GM18511 (cell line): ENCODE measurements at regions not wholly inside any gene's neighbourhood (a gene's known extent, or its start where the extent isn't known, plus 50 kb on each side); places are given as distances from the start of the nearest gene placed in this dataset.

Source experiments
- ATAC-seq: cut with Tn5 transposase; IDR thresholded peaks from one replicate; pipeline ENCODE4 v1.9.1; 2021; ENCODE audit warnings: mild to moderate bottlenecking, moderate library complexity; ENCODE audit not compliant: unreplicated experiment

DNA sequence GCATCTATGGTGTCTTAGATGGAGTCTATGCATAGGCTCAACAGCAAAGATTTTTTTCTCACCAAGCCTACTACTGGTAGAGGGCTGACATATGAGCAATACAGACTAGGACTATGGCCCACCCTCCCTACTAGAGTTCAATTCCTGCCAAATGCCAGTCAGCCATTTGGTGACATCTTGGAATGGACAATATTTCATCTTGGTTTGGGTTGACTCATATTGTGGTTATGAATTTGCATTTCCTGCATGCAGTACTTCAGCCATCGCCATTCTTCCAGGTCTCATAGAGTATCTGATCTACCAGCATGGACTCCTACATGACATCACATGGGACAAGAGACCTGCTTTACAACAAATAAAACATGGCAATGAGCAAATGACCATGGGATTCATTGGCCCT, 778.1 kb upstream of the SOX9 start:
- ATAC-seq, result no peak

DNA sequence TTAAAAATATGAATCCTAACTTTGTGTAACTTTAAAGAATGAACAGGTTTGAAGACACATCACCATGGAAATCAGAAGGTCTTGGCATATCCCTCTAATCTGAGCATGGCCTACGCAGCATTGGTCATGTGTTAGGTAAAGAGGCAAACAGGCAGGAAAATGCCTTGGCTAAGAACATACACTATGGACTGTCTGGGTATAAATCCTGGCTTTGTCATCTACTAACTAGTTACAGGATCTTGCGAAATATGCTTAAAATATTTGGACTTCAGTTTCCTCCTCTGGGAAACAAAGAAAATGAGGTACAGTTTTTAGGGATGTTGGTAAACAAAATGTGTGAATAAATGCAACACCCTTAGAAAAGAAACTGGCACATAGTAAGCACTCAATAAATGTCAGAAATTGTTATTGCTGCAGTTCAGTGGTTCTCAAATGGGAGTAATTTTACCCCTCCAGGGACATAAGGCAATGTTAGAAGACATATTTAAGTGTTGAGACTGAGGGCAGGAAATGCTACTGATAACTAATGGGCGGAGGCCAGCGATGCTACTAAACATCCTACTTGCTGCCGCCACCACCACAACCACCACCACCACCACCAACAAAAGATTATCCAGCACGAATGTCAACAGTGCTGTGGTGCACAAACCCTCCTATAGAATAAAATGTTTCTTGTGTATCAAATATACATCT, 770.8 kb upstream of the SOX9 start:
- ATAC-seq, result no peak

- ATAC-seq, result no peak
Measured at GRCh38 chr17:71360301-71360700, 760.5 kb upstream of the SOX9 start.

DNA sequence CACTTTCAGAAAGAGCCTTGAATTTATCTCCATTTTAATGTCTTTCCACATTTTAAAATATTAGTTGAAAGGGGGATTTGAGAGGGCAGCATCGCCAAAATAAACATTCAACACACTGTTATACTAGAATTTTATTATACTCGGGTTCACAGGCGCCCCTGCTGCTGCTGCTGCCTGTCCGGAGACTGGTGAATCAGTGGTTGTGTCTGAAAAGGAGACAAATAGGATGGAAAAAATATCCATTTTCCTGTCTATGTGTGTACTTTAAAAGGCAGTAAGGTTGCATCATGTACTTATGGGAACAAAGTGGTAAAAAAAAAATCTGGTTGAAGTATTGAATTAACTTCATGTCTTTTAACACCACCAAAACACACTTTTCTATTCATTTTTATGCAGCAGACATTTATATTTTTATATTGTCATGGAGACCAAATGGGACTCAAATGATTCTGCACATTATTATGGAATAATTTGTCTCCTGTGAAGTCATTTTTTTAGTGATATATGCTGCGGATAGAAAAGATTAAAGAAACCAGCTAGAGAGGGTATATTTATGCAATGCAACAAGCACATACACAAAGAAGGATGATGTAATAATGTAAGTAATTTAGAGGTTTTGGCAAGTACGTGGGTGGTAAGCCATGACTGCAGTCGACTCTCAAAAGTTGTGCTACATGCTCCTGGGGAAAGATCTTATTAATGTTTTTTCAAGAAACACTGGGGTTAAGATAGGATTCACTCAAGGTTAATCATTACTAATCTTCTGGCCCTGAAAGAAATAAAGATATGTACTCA, 759.0 kb upstream of the SOX9 start:
- ATAC-seq, result no peak

- ATAC-seq, result no peak
Measured at GRCh38 chr17:71363661-71364060, 757.2 kb upstream of the SOX9 start.

DNA sequence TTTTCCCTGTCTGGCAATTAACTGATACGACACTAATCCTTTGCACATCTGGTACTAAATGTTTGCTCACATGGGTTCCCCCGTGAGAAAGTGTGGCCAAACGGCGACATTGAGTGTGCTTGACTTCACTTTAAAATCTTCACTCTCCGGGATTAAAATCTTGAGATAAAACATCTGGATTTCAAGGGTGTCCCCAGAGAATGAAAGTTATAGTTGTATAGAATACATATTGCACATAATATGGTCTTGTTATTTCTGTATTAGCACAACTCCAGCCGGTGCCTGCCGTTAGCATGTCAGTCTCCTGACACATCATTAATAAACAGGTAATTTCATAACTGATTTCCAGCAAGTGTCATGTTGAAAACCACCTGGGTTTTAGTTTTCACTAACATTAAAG, 749.0 kb upstream of the SOX9 start:
- ATAC-seq, result no peak

DNA sequence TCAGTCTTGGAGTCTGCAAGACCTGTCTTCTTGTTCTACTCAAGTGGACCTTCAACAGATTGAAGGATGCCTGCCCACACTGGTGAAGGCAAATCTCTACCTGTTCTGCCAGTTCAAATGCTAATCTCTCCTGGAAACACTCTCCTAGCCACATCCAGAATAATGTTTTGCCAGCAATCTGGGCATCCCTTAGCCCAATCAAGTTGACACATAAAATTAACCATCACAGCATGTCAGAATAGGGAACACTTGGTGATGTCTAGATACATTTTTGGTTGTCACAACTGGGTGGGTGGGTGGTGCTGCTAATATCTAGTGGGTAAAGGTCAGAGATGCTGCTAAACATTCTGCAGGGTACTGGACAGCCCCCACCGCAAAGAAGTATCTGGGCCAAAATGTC, 744.9 kb upstream of the SOX9 start:
- no peak for ATAC-seq

GRCh38 chr17:71376933-71377332, 743.9 kb upstream of the SOX9 start:
- no peak for ATAC-seq

GRCh38 chr17:71378036-71378435, 742.8 kb upstream of the SOX9 start:
- no peak for ATAC-seq

- no peak for ATAC-seq
Measured at GRCh38 chr17:71378741-71379140, 742.1 kb upstream of the SOX9 start.

DNA sequence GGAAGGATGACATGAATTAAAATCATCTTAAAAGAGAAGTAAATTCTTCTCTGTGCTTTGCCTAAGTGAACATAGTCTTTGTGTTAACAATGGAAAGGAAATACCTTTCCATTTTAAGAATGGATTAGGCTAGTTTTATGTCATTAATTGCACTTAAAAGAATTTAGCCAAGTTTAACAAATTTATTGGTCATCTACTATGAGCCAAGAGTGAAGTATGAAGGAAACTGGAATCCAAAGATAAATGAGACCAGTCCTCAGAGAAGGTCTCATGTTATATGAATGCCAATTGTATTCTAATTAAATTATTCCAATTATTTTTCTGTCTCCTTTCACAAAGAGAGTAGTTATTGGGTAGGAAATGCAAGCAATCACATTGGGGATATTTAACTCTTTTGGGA, 741.3 kb upstream of the SOX9 start:
- ATAC-seq, result no peak

GRCh38 chr17:71380535-71380934, 740.3 kb upstream of the SOX9 start:
- no peak for ATAC-seq

DNA sequence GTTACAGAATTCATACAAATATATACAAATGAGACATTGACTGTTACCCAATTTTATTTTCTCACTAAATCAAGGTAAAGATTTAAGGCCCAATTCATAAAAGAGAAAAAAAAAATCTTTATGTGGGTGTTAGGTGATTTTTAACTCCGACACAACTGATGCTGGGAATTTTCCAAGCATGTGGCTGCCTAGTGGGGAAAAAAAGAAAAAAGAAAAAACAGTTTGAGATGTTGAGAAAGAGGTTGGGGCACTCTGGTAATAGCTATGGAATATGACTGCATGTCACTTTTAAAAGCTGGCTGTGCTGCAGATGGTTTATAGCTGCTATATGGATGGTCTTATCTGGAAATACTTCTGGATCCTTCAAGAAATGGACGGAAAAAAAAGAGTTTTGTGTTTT, 739.9 kb upstream of the SOX9 start:
- no peak for ATAC-seq

DNA sequence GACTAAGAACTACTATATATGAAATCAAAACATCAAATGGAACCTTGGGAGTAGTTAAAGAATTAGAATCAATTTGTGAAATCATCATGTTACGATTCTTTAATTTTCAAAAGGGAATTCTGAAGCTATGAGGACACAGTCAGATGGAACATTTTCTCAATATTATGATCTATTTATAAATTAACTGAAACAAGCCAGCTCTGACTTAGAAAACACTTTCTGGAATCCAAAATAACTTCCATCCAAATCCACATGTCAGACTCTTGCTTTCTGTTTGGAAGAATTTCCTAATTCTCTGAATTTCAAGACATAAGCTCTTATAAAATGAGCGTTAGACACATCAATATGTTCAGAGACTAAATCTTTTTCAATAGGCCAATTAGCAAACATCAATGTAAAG, 737.7 kb upstream of the SOX9 start:
- no peak for ATAC-seq

DNA sequence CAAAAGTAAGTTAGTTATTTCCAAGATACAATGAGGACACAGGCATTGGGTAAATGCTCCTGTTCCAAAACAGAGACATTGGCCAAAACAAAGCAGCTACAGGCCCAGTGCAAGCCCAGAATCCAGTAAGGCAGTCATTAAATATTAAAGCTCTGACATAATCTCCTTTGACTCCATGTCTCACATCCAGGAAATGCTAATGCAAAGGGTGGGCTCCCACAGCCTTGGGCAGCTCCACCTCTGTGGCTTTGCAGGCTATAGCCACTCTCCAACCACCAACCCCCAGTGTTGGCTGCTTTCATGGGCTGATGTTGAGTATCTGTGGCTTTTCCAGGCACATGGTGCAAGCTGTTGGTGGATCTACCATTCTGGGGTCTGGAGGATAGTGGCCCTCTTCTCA, 733.4 kb upstream of the SOX9 start:
- ATAC-seq, result no peak

GRCh38 chr17:71392715-71393567, 727.9 kb upstream of the SOX9 start:
- no peak for ATAC-seq

DNA sequence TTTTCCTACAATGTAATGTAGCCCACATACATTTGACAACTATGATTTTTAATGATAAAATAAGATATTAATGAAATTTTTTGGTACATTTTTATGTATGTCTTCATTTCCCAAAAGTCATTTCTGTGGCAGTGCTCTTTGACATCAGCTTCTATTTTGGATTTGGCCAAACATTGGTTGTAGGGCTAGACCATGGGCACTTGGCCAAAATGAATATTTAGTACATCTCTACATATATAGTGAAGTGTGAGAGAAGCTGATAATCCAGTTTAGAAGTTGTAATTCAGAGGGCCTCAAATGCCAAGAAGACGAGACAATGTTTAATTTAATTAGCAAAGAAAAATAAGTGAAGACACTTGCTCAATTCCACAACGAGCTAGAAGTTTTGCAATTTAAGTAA, 724.9 kb upstream of the SOX9 start:
- no peak for ATAC-seq

DNA sequence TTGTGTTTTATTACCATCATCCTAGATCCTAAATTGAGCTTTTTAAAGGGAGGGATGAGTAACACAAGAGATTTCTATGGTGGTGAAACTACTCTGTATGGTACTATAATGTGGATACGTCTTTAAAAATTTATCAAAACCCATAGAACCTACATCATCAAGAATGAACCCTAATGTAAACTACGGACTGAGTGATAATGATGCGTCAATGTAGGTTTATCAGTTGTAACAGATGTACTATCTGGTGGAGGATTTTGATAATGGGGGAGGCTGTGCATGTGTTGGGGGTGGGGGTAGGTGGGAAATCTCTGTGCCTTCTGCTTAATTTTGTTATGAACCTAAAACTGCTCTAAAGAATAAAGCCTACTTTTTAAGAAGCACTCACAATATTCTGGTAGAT, 724.1 kb upstream of the SOX9 start:
- no peak for ATAC-seq

GRCh38 chr17:71398025-71398424, 722.8 kb upstream of the SOX9 start:
- ATAC-seq, result no peak

- no peak for ATAC-seq
Measured at GRCh38 chr17:71398800-71399219, 722.0 kb upstream of the SOX9 start.

DNA sequence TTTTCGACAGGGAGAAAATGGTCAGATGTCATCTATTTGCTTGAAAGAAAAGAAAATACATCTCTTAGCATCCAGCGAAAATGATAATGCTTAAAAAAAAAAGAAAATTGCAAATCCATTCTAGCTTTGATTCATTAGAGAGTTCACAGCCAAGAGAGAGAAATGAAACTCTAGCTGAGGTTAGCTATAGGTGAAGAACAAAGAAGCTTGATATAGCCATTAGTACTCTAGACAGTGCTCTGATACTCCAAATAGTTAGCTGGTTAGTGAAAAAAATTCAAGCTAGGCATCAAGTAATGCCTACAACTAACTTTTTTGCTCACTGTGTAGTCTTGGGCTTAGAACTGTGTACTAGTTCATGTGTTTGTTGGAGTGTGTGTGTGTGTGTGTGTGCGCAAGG, 721.6 kb upstream of the SOX9 start:
- no peak for ATAC-seq

DNA sequence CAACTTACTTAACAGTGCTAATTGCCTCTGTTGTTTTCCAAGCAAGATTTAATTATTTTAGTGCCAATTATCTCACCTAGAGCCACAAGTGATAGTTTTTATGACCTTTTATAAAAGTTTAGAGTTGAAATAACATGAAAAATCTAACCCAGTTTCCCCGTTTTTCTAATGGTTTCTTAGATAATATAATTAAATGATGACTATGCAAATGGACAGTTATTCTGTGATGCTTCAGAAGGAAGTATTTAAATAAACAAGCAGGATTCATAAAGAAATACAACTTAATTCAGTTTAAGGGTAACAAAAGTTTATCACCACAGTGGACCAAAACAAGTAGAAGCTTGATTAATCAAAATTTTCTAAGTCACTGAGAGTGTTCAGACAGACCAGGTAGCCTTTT, 721.2 kb upstream of the SOX9 start:
- ATAC-seq, result no peak
